AG04450 (cell line): ENCODE measurements at regions not wholly inside any gene's neighbourhood (a gene's known extent, or its start where the extent isn't known, plus 50 kb on each side); places are given as distances from the start of the nearest gene placed in this dataset.

Experiments
- CTCF ChIA-PET: fragments of 300-600, 350-600 bp; formaldehyde crosslinking; extraction: SDS; loops from one replicate; lab custom pipeline; 2022; ENCODE audit warnings: antibody characterized with exemption, inconsistent platforms; lab: Charles Lee
- POLR2A ChIA-PET: fragments of 350-600 bp; formaldehyde crosslinking; extraction: SDS; loops from one replicate; lab custom pipeline; 2021; ENCODE audit warnings: antibody characterized with exemption, inconsistent platforms; lab: Yijun Ruan, JAX
- DNase-seq: peaks from one replicate; pipeline ENCODE4 v3.0.0-alpha.2; 2011; ENCODE audit warnings: low read depth, low spot score
- H3K27ac ChIP-seq: one replicate; pipeline ENCODE4 v1.5.1; 2012; ENCODE audit warnings: low read depth, low read length, control low read depth
- H3K27me3 ChIP-seq: one replicate; pipeline ENCODE4 v1.6.0; 2012; ENCODE audit warnings: low read length; ENCODE audit not compliant: control insufficient read depth, insufficient read depth
- H3K4me3 ChIP-seq: 2 replicates; pipeline ENCODE4 v1.5.1; 2011; ENCODE audit warnings: mild to moderate bottlenecking, low read depth, low read length, control low read depth
- H3K9me3 ChIP-seq: 2 replicates; pipeline ENCODE4 v1.5.1; 2012; ENCODE audit warnings: low read length; ENCODE audit not compliant: control insufficient read depth, insufficient read depth
- CTCF ChIP-seq: IDR thresholded peaks from 2 replicates; pipeline ENCODE4 v1.5.1; 2011; ENCODE audit warnings: low read depth, low read length, control low read depth, inconsistent platforms

- Histone ChIP-seq H3K27ac (no peak overlapping the region), H3K9me3 (peaks cover 3% of the 10 kb centered on the region; the same call in 1 of the 2 replicates), H3K27me3 (no peaks in the 10 kb centered on the region), H3K4me3 (no peak overlapping the region)
- no peak for TF ChIP-seq CTCF
- ChIA-PET CTCF (no interaction called here), POLR2A (no interaction called here)
- DNase-seq = no peak
These were observed 505.4 kb downstream of the BCL11A start for GRCh38 chr2:60047944-60048525.

GRCh38 chr2:60047347-60047746 is 506.1 kb downstream of the BCL11A start:
- DNase-seq = no peak
- Histone ChIP-seq H3K27ac (no peak overlapping the region), H3K27me3 (no peaks in the 10 kb centered on the region)

GRCh38 chr2:60046529-60046928 is 506.9 kb downstream of the BCL11A start:
- Histone ChIP-seq H3K27ac (no peak overlapping the region), H3K9me3 (peaks cover 6% of the 10 kb centered on the region; the same call in 1 of the 2 replicates), H3K4me3 (no peak overlapping the region), H3K27me3 (no peaks in the 10 kb centered on the region)
- ChIA-PET POLR2A (no interaction called here), CTCF (no interaction called here)
- TF ChIP-seq CTCF = no peak
- DNase-seq = no peak

More at GRCh38 chr2:60047347-60047746, 506.1 kb downstream of the BCL11A start:
- no peak for TF ChIP-seq CTCF
- peaks cover 3% of the 10 kb centered on the region; the same call in 1 of the 2 replicates for H3K9me3 ChIP-seq
- no peak overlapping the region for H3K4me3 ChIP-seq
- ChIA-PET POLR2A (no interaction called here), CTCF (no interaction called here)

GRCh38 chr2:60045456-60045855 is 508.0 kb downstream of the BCL11A start:
- no peak overlapping the region for H3K4me3 ChIP-seq
- no peaks in the 10 kb centered on the region for H3K27me3 ChIP-seq
- DNase-seq = no peak
- CTCF ChIA-PET = no interaction called here
- H3K27ac ChIP-seq = no peak overlapping the region
- peaks cover 6% of the 10 kb centered on the region; the same call in 1 of the 2 replicates for H3K9me3 ChIP-seq
- TF ChIP-seq CTCF = no peak
- POLR2A ChIA-PET = no interaction called here

GRCh38 chr2:60044484-60044883 is 509.0 kb downstream of the BCL11A start:
- Histone ChIP-seq H3K27ac (no peak overlapping the region), H3K27me3 (no peaks in the 10 kb centered on the region), H3K4me3 (no peak overlapping the region), H3K9me3 (peaks cover 6% of the 10 kb centered on the region; the same call in 1 of the 2 replicates)
- POLR2A ChIA-PET = no interaction called here
- CTCF ChIA-PET = no interaction called here
- no peak for TF ChIP-seq CTCF
- no peak for DNase-seq
